ENCODE measurements at regions not wholly inside any gene's neighbourhood (a gene's known extent, or its start where the extent isn't known, plus 50 kb on each side); places are given as distances from the start of the nearest gene placed in this dataset.
A peak's percentile ranks its signal among the peaks of the same experiment; 100 is the strongest.

DNA sequence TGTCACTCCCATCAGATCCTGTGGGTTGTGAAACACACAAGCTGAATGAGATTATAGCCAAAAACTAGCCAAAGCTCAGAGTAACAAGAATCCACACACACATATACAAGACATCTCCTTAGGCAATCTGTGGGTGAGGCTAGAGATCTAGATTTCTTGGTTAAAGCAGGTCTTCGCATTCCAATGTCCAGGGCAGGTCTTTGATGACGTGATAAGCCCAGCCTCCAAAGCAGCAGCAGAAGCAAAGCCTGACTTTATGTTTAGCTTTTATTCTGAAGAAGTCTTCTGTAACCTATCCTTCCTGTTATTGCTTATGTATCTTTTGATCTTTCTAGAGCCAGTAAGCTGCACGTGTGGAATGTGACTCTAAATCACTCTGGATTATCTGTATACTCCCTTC, 199.1 kb upstream of the SLC30A5 start:
- FAIRE-seq, result no peak

GRCh38 chr5:68898951-68899471, 194.8 kb upstream of the SLC30A5 start:
- no peak for FAIRE-seq

- no peak for FAIRE-seq
Observed at GRCh38 chr5:68911840-68912690, 181.7 kb upstream of the SLC30A5 start.

DNA sequence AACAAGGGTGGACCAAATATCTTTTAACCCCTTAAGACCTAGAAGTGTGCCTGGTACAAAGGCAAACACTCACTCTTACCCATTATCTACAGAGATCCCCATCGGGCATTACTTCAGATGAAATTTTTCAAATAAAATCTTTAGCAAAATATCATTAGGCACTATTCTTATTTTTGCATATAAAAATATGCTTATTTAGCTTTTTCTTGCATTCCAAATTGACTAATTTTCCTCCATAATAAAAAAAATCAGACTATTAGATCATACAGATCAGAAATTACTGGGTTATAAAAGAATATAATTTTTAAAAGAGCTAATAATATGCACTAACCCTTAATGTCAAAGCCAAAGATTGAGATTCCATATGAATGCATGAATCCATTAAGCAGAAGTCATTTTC, 178.7 kb upstream of the SLC30A5 start:
- no peak for FAIRE-seq

GRCh38 chr5:68918306-68918705, 175.5 kb upstream of the SLC30A5 start:
- FAIRE-seq, result no peak

DNA sequence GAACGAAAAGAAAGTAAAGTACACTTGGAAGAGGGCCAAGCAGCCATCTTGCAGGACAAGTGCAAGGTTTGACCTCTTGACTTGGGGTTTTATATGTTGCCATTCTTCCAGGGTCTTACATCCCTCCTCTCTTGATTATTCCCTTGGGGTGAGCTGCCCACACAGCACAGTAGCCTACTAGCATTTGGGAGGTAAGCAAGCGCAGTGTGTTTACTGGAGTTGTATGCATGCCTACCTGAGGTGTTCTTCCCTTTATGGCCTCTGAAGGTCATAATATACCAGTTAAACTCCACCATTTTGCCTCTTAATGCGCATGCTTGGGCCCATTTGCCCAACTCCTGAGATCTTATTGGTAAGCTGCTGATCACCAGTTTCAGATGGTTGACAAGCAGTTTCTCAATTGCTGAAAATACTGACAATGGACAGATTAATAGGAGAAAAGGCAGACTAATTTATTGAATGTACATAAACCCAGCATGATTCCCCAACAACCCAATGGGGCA, 173.8 kb upstream of the SLC30A5 start:
- no peak for FAIRE-seq

DNA sequence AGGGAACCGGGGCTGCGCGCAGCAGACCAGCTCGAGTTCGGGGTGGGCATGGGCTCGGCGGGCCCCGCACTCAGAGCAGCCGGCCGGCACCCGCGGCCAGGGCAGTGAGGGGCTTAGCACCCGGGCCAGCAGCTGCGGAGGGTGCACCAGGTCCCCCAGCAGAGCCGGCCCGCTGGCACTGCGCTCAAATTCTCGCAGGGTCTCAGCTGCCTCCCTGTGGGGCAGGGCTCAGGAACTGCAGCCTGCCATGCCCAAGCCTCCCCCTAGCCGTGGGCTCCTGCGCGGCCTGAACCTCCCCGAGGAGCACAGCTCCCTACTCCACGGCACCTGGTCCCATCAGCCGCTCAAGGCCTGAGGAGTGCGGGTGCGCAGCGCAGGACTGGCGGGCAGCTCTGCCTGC, 172.9 kb upstream of the SLC30A5 start:
- no peak for FAIRE-seq

- no peak for FAIRE-seq
Observed at GRCh38 chr5:68922172-68922987, 171.4 kb upstream of the SLC30A5 start.

GRCh38 chr5:68924481-68925145, 169.2 kb upstream of the SLC30A5 start:
- no peak for FAIRE-seq

DNA sequence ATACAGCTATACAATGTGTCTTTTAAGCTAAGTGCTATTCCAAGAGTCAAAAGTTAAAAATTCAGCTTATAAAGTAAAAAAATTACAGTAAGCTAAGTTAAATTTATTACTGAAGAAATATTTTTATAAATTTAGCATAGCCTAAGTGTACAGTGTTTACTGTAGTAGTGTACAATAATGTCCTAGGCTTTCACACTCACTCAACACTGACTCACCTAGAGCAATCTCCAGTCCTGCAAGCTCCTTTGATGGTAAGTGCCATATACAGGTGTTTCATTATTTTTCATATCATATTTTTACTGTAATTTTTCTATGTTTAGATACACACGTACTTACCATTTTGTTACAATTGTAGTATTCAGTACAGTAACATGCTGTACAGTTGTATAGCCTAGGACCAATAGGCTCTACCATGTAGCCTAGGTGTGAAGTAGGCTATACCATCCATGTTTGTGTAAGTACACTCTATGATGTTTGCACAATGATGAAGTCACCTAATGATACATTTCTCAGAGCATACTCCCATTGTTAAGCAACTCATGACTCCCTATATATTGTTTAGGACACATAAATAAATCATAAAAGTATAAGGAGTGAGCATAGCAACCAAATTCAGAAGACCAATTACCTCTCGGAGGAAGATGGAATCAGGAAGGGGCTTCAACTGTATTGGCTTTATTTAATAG, 165.1 kb upstream of the SLC30A5 start:
- no peak for FAIRE-seq

- FAIRE-seq, result no peak
Observed at GRCh38 chr5:68930139-68930538, 163.7 kb upstream of the SLC30A5 start.

DNA sequence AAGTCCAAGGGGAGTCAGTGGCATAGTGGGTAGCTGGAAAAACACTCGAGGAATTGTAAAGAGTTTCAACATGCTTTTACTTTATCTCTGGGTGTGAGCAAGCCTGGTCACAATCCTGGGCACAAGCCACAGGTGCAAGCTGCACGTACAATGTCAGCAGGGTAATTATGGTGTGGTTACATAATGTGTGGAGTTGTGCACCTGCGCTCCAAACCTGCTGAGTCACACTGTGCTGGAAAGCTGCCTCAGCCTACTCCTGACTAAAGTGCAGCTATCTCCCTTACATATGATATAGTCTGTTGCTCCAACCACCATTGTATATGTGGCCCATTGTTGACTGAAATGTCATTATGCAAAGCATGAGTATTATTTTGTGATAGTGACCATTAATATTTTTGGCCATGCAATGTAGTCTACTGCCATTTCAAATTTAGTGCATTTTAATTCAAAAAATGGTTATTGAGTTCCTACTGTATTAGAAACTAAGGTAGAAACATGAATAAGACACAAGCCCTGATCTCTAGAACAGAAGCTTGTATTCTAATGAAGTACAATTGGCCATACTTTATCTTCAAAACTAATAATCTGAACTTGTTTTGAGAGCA, 160.9 kb upstream of the SLC30A5 start:
- no peak for FAIRE-seq

DNA sequence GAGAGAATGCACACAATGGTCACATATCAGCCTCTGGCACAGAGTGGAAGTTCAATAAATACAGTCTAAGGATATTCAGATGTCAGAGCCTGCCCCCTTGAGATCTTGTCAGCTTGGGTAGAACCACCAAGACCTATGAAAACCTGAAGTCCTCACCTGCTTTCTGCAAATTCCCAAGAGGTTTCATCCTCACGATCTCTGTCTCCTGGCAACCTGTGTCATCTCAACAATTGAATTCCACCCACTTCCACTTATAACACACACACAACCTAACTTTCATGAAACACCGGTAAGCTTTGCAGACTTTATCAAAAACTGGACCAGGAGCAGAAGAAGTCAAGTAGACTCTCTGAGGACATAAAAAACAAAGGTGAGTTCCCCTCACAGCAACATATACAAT, 151.6 kb upstream of the SLC30A5 start:
- no peak for FAIRE-seq

- FAIRE-seq, result no peak
Observed at GRCh38 chr5:68946728-68947127, 147.1 kb upstream of the SLC30A5 start.

- FAIRE-seq, result no peak
Observed at GRCh38 chr5:68947986-68948385, 145.8 kb upstream of the SLC30A5 start.

GRCh38 chr5:68949256-68949655, 144.6 kb upstream of the SLC30A5 start:
- no peak for FAIRE-seq

DNA sequence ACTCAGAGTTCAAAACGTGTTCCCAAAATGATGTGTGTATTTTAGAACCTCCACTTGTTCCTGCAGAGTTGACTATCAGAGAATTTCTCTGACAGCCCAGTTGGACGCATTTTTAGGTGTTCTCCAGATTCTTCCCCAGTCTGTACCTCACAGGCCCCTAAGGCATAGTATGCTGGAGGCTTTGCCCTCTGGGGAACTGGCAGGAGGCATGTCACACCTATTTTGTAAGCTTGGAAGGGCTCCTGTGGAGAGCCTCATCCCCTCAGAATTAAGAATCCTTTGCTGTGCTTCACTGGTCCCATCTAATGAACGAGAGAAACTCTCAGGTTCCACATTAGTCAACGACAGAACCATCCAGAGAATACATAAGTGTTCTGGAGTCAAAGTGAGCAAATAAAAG, 144.1 kb upstream of the SLC30A5 start:
- no peak for FAIRE-seq

- FAIRE-seq, result no peak
Observed at GRCh38 chr5:68950125-68950524, 143.7 kb upstream of the SLC30A5 start.

DNA sequence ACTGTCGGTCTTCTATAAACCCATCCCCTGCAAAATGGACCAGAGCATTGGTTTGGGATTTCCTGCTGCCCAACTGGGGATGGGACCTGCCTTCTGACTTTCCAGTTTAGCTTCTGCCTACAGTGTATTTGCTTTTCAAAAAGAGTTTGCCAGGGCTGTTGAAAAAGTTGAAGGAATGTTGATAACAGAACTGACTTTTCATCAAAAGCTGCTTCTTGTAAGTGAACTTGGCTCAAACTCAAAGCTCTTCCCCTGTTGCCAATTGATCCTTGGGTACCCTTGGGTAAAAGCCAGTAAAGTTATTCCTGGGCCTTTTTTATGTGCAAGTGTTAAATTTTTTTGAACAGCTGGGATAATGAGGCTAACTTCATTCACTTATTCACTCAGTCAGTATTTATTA, 142.9 kb upstream of the SLC30A5 start:
- no peak for FAIRE-seq

DNA sequence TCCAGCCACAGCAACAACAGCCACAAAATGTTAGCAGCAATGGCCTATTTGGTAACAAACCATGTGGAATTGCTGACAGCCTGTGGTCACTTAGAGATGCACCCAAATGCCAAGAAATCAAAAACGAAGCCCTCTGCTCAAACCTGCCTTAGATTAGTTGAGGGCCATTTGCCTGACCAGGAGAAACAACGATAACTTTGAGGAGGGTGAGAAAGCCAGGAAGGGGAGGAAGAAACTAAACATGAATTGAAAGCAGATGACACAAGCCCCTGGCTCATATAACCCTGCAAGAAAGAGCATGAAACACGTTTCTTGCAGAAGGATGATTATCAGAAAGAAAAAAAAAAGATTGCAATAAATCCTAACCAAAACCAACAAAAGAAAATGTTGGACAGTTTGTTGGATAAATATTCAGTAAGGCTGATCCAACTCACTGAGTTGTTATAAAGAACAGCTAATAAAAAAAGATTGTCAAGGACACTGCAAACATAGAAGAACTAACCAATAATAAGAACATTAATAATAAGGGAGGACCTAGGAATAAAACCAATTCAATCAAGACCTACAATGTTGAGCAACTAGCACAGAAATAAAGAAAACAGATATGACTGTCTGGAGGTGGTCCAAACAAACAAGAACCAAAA, 140.5 kb upstream of the SLC30A5 start:
- peak; percentile 99 for FAIRE-seq

DNA sequence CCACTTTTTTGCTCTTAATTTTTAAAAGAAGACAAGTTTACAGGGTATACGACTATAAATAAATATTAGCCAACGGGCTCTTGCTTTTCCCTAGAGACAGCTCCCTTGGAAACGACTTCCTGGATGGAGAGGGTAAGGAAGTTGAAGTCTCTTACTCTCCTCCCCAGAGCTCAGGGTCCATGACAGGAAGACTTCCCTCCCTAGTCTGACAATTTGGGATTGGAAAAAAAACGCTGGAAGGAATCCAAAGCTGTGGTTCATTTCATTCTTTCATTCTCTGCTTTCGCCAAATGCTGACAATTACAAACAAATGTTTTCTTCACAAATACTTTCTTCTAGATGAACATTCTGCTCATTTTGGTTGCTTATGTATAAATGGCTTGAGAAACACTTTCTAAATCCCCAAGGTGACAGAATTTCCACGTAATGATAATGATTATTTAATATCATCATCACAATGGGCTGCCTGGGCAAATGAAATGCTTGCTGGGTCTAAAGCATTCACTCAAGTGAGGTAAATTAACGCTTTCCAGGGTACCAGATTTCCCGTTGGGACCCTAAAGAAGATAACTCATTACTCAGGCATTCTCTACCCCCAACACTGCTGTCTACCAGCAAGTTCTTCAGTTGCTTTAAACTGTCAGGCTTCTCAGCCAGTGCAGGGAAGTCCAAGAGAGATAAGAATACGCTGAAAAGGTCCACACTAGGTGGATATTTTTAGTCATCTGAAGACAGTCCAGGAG, 139.8 kb upstream of the SLC30A5 start:
- no peak for FAIRE-seq

Measured in endometrium (tissue), 2 donors.